ENCODE measurements at regions not wholly inside any gene's neighbourhood (a gene's known extent, or its start where the extent isn't known, plus 50 kb on each side); places are given as distances from the start of the nearest gene placed in this dataset.
"Not testable (repeated sequence)": the region's sequence is repeated elsewhere in the genome, so short reads cannot be mapped to it uniquely, and the experiment has no call there.

DNA sequence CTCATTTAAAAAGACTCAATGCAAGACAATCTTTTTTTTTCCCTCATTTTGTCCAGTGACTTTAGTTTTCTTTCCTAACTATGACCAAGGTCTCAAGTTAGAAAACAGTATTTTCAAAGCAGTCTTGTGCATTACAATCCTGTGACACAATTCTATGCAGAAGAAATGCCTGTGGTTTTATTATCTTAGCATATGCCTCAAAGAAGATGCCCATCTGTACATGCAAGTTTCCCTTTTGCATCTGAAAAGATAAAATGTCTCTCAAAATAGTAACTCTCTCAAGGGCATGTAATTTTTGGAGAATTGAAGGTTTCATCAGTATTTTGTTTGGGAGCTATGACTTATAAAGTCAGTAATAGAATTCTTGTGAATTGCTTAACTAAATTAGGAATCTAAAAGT, 292.0 kb upstream of the SUCLG2 start:
- TF ChIP-seq, protein P1, sequence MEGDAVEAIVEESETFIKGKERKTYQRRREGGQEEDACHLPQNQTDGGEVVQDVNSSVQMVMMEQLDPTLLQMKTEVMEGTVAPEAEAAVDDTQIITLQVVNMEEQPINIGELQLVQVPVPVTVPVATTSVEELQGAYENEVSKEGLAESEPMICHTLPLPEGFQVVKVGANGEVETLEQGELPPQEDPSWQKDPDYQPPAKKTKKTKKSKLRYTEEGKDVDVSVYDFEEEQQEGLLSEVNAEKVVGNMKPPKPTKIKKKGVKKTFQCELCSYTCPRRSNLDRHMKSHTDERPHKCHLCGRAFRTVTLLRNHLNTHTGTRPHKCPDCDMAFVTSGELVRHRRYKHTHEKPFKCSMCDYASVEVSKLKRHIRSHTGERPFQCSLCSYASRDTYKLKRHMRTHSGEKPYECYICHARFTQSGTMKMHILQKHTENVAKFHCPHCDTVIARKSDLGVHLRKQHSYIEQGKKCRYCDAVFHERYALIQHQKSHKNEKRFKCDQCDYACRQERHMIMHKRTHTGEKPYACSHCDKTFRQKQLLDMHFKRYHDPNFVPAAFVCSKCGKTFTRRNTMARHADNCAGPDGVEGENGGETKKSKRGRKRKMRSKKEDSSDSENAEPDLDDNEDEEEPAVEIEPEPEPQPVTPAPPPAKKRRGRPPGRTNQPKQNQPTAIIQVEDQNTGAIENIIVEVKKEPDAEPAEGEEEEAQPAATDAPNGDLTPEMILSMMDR (IDR thresholded peaks at IDR 0.05) = no peak
- DNase-seq (ENCODE audit: low spot score) (no peak), ATAC-seq (ENCODE audit: low FRiP score) (no peak)

DNA sequence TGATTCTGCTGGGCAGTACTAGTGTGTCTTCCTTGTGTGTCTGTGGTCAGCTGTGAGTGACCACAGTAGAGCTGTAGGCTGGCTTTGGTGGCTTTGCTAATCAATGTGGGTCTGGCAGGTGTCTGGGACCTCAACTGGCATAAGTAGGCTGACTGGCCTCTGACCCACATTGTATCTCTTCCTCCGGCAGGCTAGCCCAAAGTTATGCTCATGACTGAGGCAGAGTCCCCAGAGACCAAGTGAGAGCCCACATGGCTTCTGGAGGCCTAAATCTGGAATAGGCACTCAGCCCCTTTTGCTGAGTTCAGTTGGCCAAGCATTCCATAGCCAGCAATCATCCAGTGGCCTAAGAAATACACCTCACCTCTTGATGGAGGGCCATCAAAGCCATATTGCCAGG, 289.1 kb upstream of the SUCLG2 start:
- DNase-seq (ENCODE audit: low spot score) (no peak), ATAC-seq (ENCODE audit: low FRiP score) (no peak)
- TF ChIP-seq, protein P1 (IDR thresholded peaks at IDR 0.05) = no peak

DNA sequence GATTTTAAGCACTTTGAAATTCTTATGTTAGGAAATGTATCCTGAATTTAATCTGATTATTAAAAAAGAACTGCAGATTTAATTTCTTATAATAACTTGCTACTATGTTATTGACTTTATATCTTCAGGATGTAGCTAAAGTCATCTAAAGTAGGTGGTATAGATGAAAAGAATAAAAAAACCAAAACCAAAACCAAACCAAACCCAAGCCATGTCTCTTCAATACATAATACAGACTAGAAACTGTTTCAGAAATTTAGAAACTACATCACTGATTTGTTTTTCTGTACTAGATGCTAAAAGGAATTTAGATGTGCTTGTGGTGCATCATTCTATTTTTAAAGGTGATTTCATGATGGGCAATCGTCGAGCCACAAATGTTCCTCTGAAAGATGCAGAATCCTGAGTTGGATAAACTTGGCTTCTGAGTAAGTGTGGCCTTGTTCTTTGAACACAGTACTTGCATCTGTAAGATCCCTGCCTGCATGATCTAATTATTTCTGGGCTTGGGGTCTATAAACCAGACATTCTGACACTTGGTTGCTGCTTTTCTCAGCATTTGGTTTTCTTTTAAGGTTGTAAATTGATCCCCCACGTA, 287.1 kb upstream of the SUCLG2 start:
- TF ChIP-seq, protein P1 (IDR thresholded peaks at IDR 0.05) = no peak
- no peak for ATAC-seq (ENCODE audit: low FRiP score)

DNA sequence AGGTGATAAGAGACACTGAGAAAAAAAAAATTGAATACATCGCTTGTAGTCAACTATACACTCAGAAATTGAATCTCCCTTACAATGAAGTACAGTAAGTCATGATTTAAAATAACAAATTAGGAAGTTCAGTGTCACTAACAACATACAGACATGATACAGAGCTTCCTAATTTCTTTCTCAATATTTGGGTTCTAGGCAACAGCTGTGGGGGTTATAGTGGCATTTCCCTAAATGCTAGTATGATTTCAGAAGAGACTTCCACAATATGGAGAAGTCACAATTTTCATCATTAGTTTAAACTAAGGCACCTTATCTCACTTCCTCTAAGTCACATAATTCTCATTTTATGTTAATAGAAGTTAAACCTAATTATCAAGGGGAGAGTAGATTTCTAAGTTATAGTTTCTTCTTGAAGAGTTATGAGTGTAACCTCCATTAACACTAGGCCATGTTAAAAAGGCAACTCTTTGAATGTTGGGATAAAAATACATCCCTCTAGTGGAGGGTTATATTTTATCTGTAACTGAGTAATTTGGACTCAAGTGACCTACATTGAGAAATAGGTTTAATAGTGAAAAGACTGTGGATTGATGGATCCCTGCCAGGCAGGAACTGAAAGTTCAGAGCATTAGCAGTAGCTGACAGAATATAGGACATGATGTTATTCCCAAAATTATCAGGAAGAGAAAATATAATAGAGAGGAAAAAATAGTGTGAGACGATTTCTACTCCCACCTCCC, 286.0 kb upstream of the SUCLG2 start:
- TF ChIP-seq, protein P1 (IDR thresholded peaks at IDR 0.05) = no peak
- ATAC-seq (ENCODE audit: low FRiP score) (peak; percentile 89), DNase-seq (ENCODE audit: low spot score) (no peak)

More for the DNA sequence above, 287.1 kb upstream of the SUCLG2 start:
- DNase-seq (ENCODE audit: low spot score) = no peak

DNA sequence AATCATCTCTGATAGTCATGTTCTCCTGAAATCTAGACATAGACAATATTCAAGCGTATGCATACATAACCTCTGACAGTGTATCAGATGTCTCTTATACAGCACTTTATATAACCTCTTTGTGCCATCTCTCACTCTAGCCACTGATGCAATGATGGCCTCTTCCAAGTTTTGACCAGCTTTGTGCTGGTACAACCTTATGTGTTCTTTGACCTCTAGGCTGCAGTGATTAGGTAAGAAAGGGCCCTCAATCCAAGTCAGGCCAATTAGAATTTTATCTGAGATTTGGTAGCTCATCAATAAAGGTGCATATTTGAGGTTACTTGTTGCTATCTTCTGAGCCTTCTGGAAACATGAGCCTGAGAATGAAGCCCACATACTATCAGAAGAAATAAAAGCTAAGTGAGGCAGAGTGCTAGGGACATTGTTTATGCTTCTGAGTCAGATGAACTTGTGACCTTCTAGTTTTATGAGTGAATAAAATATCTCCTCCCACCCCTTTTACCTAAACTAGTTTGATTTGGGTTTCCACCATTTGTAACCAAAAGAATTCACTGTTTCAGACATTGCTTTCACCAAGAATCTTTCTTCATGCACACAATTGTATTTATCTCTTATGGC, 283.2 kb upstream of the SUCLG2 start:
- ATAC-seq (ENCODE audit: low FRiP score) (no peak), DNase-seq (ENCODE audit: low spot score) (no peak)
- TF ChIP-seq, protein P1 (IDR thresholded peaks at IDR 0.05) = no peak

DNA sequence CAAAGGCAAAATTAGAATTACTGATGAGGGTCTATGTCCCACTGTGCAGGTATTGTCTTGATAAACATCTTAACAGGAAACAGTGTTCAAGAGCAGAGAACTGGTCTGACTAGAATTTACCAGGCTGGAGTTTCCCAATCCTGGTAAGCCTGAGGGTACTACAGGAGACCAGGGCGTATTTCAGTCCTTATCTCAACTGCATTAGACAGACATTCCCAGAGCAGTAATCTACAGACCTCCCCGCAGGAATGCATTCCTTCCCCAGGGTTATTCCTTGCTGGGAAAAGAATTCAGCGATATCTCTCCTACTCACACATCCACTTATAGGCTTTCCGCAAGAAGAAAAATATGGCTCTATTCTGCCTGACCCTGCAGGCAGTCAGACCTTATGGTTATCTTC, 276.0 kb upstream of the SUCLG2 start:
- not testable (repeated sequence) for ATAC-seq (ENCODE audit: low FRiP score); DNase-seq (ENCODE audit: low spot score)

DNA sequence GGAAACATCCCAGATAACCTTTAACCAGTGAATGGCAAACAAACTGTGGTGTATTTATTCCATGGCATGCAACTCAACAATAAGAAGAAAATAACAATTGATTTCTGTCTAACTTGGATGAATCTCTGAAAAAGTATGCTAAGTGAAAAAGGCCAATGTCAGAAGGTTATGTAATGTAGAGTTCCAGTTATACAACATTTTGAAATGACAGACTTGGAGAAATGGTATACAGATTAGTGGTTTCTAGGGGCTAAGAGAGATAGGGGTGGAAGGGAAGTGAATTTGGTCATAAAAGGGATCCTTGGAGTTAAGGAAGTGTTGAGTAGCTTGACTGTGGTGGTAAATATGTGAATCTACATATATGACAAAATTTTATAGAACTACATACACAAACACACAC, 269.4 kb upstream of the SUCLG2 start:
- DNase-seq (ENCODE audit: low spot score) = no peak
- ATAC-seq (ENCODE audit: low FRiP score) = no peak
- TF ChIP-seq, protein P1 (IDR thresholded peaks at IDR 0.05) = no peak

Data from omental fat pad (tissue), 3 donors.